ENCODE measurements at regions not wholly inside any gene's neighbourhood (a gene's known extent, or its start where the extent isn't known, plus 50 kb on each side); places are given as distances from the start of the nearest gene placed in this dataset.

DNA sequence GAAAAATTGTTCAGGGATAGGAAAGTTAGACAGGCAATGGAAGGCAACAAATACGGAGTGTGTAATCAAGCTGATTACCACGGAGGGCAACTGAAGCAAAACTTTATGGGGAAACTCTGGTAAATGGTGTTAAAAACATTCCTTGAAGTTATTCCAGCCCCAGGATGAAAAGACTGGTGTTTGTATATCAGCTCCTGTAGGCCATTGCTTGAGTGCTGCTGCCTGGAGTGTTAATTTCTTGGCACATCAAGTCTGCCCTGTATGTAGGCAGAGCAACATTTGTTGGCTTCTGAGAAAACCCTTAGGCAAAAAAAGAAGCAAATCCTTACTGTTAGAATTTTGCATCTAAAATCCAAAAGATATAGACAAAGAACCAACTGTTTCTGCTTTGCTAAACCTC is 686.5 kb upstream of the ACO1 start:
- TF ChIP-seq, protein P1, sequence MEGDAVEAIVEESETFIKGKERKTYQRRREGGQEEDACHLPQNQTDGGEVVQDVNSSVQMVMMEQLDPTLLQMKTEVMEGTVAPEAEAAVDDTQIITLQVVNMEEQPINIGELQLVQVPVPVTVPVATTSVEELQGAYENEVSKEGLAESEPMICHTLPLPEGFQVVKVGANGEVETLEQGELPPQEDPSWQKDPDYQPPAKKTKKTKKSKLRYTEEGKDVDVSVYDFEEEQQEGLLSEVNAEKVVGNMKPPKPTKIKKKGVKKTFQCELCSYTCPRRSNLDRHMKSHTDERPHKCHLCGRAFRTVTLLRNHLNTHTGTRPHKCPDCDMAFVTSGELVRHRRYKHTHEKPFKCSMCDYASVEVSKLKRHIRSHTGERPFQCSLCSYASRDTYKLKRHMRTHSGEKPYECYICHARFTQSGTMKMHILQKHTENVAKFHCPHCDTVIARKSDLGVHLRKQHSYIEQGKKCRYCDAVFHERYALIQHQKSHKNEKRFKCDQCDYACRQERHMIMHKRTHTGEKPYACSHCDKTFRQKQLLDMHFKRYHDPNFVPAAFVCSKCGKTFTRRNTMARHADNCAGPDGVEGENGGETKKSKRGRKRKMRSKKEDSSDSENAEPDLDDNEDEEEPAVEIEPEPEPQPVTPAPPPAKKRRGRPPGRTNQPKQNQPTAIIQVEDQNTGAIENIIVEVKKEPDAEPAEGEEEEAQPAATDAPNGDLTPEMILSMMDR (IDR thresholded peaks at IDR 0.05; ENCODE audit: low read depth, low read length) = no peak
- H3K4me3 ChIP-seq (ENCODE audit: low read depth, low read length) = no peak overlapping the region

DNA sequence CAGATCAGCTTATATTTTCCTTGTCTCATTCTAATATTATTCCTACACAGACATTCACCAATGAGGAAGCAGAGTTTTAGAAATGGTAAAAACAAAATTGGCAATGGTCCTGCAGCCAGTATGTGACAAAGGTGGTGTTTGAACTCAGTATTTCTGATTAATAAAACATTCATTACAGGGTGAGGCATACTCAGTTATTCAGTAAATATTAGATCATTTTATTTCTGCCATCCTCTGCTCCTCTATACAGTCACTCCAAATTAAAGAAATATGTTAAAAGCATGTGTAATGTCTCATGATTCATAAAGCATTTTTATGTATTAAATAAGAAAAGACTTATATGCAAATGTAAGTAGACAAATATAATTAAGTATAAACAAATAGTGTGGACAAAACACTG is 684.6 kb upstream of the ACO1 start:
- TF ChIP-seq, protein P1 (IDR thresholded peaks at IDR 0.05; ENCODE audit: low read depth, low read length) = no peak

DNA sequence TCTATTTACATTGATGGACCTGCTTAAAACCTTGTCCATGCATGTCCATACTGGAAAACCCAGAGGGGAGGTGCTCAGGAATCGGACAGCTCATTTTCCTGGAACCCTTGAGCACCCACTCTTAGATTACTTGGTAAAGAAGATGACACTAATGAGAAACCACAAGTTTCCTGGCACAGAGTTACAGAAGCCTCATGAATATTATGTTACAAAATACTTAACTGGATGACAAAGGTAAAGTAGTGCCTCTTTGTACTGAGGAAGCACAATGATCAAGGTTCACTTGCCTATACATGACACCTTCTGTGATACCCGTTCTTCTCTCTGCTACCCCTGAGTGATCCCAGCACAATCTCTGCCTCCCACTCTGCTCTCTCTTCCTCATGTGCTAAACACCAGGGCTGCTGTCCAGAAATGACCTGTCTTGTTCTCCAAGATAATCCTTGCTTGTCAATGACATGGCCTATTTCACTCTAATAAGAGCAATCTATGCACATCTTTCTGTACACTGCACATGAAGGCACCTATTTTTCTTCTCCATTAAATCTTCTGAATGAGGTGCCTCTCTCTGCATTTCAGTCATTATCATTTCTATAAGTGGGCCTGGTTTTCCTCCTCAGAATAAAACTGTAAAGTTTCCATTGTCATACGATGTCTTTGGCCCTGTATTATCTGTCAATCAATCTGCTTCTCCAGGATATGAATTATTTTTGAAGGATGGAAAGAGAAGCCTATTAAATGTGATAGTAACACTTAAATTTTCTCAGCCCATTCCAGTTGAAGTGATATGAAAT is 684.0 kb upstream of the ACO1 start:
- TF ChIP-seq, protein P1 (IDR thresholded peaks at IDR 0.05; ENCODE audit: low read depth, low read length) = no peak
- no peak overlapping the region for H3K4me3 ChIP-seq (ENCODE audit: low read depth, low read length)

More for the DNA sequence above, 684.6 kb upstream of the ACO1 start:
- H3K4me3 ChIP-seq (ENCODE audit: low read depth, low read length) = no peak overlapping the region

DNA sequence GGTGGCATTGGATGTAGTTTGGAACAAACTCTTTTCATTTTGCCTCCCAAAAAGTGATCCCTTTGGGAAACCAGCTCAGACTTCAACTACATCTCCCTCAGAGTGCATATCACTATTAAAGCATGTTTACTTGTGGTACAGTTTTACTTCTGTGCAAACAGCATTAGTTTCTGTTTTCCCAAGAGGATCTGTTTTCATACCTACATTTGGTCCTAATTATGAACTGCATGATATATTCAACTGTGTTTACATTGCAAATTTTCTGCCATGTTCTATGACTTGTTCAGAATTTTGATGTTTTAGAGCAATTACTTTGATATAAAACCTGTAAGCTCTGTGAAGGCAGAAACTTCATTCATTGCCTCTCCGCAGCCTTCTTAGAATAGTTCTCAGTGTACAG is 681.5 kb upstream of the ACO1 start:
- TF ChIP-seq, protein P1 (IDR thresholded peaks at IDR 0.05; ENCODE audit: low read depth, low read length) = no peak

DNA sequence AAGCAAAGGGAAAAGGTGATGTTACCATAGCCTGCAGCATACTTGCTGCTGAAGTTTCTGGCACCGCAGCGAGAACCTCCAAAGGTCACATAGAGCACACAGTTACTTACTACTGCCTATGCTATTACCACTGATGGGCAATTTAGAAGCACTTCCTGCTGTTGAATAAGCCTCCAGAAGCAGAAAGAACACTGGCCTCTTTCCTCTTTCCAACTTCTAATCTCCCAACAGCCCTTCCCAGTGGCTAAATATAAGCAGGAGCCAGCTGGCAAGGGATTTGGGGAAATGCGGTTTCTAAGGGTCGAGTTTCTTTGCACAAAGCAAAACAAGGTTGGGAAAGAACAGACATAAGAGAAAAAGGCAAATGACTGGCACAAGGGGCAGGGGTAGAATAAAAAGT is 669.2 kb upstream of the ACO1 start:
- no peak overlapping the region for H3K4me3 ChIP-seq (ENCODE audit: low read depth, low read length)

More for the DNA sequence above, 681.5 kb upstream of the ACO1 start:
- H3K4me3 ChIP-seq (ENCODE audit: low read depth, low read length) = no peak overlapping the region

DNA sequence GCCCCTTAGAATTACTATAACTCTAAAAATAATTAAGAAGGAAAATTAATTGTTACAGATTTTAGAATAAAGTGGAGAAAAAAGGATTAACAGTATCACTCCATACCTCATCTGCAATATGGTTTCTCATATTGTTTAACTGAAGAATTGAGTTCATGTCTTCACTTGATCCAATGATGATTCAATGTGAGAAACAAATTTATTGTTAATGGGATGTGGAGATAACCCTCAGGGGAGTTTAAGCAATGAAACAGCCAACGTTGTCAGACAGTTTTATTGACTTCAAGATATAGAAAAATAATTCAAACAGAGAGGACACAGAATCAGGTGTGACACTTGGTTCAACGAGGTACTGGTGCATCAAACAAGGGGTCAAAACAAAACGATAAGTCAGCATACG is 665.2 kb upstream of the ACO1 start:
- no peak overlapping the region for H3K4me3 ChIP-seq (ENCODE audit: low read depth, low read length)
- TF ChIP-seq, protein P1 (IDR thresholded peaks at IDR 0.05; ENCODE audit: low read depth, low read length) = no peak

More for the DNA sequence above, 669.2 kb upstream of the ACO1 start:
- TF ChIP-seq, protein P1 (IDR thresholded peaks at IDR 0.05; ENCODE audit: low read depth, low read length) = no peak

DNA sequence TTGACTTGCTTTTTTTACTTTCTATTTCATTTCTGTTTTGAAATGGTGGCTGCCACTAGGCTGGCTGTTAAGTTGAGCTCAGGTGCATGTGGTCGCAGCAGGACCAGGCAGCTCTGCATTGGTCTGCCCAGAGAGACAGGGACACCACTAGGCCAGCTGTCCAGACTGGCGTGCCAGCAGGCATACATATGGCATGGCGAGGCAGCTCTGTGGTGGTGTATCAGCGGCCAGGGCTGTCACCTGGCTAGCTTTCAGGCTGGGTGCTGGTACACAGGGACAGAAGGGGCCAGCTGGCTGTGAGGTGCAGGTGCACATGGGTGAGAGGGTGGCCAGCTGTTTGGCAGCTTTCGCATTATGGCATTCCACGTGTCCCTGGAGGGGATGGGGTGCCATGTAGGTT is 654.0 kb upstream of the ACO1 start:
- no peak overlapping the region for H3K4me3 ChIP-seq (ENCODE audit: low read depth, low read length)
- TF ChIP-seq, protein P1 (IDR thresholded peaks at IDR 0.05; ENCODE audit: low read depth, low read length) = no peak

All from WI38 (cell line).